K562 (cell line): ENCODE measurements at regions not wholly inside any gene's neighbourhood (a gene's known extent, or its start where the extent isn't known, plus 50 kb on each side); places are given as distances from the start of the nearest gene placed in this dataset.

Experiments
- ARNT ChIP-seq, 2 experiments: fragments of 450-650 bp; IDR thresholded peaks; 2 replicates each; pipeline ENCODE4 v1.6.1; 2016; ENCODE audit warnings: mild to moderate bottlenecking in 1 of 2
- GATA2 ChIP-seq: sonication (generic); formaldehyde crosslinking; IDR thresholded peaks from 2 replicates; pipeline ENCODE4 v1.4.0; 2020; ENCODE audit warnings: mild to moderate bottlenecking, missing genetic modification reagents
- MED1 ChIP-seq: sonication (generic); formaldehyde crosslinking; IDR thresholded peaks from 2 replicates; pipeline ENCODE4 v1.8.1; 2023; ENCODE audit warnings: missing genetic modification reagents, borderline replicate concordance
- POLR2A ChIP-seq: fragments of 450-650 bp; conservative IDR thresholded peaks from 2 replicates; pipeline ENCODE4 v1.6.1; 2016
- TEAD4 ChIP-seq, 2 experiments: sonication (generic) in 1 of 2; formaldehyde crosslinking in 1 of 2; IDR thresholded peaks; 2 replicates each; pipeline versions ENCODE4 v1.6.1 to v1.8.0; 2012 to 2022; ENCODE audit warnings: borderline replicate concordance in 1 of 2, inconsistent platforms in 1 of 2, low read length in 1 of 2, mild to moderate bottlenecking in 1 of 2, missing genetic modification reagents in 1 of 2
- ZNF146 ChIP-seq: IDR thresholded peaks from one replicate; pipeline ENCODE4 v1.6.1; 2018; ENCODE audit warnings: missing compliant biosample characterization; ENCODE audit not compliant: unreplicated experiment
- ZNF274 ChIP-seq: IDR thresholded peaks from 2 replicates; pipeline ENCODE4 v1.6.1; 2011; ENCODE audit warnings: low read depth, mild to moderate bottlenecking, low read length, moderate library complexity, borderline replicate concordance
- ZNF707 ChIP-seq: fragments of 250-450 bp; sonication (Bioruptor Pico); conservative IDR thresholded peaks from 2 replicates; pipeline ENCODE4 v1.8.0; 2022; ENCODE audit warnings: inconsistent platforms, mild to moderate bottlenecking, moderate library complexity
- TF ChIP-seq, protein P1 (sequence below), 3 experiments: IDR thresholded peaks in 2 of 3; conservative IDR thresholded peaks in 1 of 3; 2 replicates each; pipeline ENCODE4 v1.5.1; 2011 to 2012; ENCODE audit warnings: low read length in 3 of 3, mild to moderate bottlenecking in 3 of 3, control low read depth in 2 of 3, improper control_type of control experiment in 1 of 3, inconsistent platforms in 1 of 3, low read depth in 1 of 3, mixed read lengths in 1 of 3, moderate library complexity in 1 of 3; ENCODE audit not compliant: insufficient read depth in 2 of 3

DNA sequence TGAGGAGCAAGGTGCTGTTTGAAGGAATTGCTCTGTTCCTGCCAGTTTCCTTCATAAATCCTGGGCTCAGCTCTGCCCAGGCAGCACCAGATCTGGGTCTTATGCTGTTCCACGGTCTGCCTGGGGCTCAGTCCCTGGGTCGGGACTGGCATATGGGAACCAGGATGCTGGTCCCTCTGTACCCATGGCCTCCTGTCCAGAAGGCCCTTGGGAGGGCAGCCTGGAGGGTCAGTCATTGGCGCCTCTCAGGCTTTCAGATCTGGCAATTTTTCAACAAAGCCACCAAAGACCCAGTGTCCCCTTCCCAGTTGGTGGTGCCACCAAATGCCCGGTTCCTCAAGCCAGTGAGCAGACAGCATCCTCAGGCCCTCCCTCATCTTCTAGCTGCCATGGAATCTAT lies 232.7 kb upstream of the SULF2 start:
- TF ChIP-seq POLR2A (no peak), TEAD4 (IDR thresholded peaks at IDR 0.05; ENCODE audit: low read length) (no peak), TEAD4 (CRISPR knock-in tag; IDR thresholded peaks at IDR 0.05; ENCODE audit: borderline replicate concordance) (no peak), MED1 (no peak), ARNT (IDR thresholded peaks at IDR 0.05) (no peak), GATA2 (CRISPR knock-in tag) (no peak), ZNF707 (no peak), ZNF274 (no peak), ZNF146 (CRISPR knock-in tag) (no peak)
- TF ChIP-seq, protein P1, sequence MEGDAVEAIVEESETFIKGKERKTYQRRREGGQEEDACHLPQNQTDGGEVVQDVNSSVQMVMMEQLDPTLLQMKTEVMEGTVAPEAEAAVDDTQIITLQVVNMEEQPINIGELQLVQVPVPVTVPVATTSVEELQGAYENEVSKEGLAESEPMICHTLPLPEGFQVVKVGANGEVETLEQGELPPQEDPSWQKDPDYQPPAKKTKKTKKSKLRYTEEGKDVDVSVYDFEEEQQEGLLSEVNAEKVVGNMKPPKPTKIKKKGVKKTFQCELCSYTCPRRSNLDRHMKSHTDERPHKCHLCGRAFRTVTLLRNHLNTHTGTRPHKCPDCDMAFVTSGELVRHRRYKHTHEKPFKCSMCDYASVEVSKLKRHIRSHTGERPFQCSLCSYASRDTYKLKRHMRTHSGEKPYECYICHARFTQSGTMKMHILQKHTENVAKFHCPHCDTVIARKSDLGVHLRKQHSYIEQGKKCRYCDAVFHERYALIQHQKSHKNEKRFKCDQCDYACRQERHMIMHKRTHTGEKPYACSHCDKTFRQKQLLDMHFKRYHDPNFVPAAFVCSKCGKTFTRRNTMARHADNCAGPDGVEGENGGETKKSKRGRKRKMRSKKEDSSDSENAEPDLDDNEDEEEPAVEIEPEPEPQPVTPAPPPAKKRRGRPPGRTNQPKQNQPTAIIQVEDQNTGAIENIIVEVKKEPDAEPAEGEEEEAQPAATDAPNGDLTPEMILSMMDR (IDR thresholded peaks at IDR 0.05 in 2 of 3, conservative IDR thresholded peaks at IDR 0.05 in 1 of 3; ENCODE audit: insufficient read depth in 2 of 3, low read depth in 1 of 3, low read length in 3 of 3): no peak
